Astrocyte (in vitro differentiated cells and primary cell): ENCODE measurements at regions not wholly inside any gene's neighbourhood (a gene's known extent, or its start where the extent isn't known, plus 50 kb on each side); places are given as distances from the start of the nearest gene placed in this dataset.

ENCODE experiments used
- CTCF ChIP-seq: IDR thresholded peaks from 2 replicates; pipeline ENCODE4 v1.5.1; 2011; ENCODE audit warnings: low read depth, mild to moderate bottlenecking, inconsistent platforms, low read length, moderate library complexity; ENCODE audit not compliant: insufficient read depth
- EZH2 ChIP-seq: IDR thresholded peaks from 2 replicates; pipeline ENCODE4 v1.6.1; 2012; ENCODE audit warnings: mild to moderate bottlenecking, low read length, inconsistent platforms; ENCODE audit not compliant: insufficient read depth

- TF ChIP-seq CTCF (no peak), EZH2 (no peak)
Observed at GRCh38 chr13:37954191-37954590, 84.6 kb upstream of the TRPC4 start.
